NCI-H460 (cell line): ENCODE measurements at regions not wholly inside any gene's neighbourhood (a gene's known extent, or its start where the extent isn't known, plus 50 kb on each side); places are given as distances from the start of the nearest gene placed in this dataset.

Source experiments
- DNase-seq: peaks from one replicate; pipeline ENCODE4 v3.0.0-alpha.2; 2016; ENCODE audit warnings: low read depth; ENCODE audit errors: extremely low read depth

DNA sequence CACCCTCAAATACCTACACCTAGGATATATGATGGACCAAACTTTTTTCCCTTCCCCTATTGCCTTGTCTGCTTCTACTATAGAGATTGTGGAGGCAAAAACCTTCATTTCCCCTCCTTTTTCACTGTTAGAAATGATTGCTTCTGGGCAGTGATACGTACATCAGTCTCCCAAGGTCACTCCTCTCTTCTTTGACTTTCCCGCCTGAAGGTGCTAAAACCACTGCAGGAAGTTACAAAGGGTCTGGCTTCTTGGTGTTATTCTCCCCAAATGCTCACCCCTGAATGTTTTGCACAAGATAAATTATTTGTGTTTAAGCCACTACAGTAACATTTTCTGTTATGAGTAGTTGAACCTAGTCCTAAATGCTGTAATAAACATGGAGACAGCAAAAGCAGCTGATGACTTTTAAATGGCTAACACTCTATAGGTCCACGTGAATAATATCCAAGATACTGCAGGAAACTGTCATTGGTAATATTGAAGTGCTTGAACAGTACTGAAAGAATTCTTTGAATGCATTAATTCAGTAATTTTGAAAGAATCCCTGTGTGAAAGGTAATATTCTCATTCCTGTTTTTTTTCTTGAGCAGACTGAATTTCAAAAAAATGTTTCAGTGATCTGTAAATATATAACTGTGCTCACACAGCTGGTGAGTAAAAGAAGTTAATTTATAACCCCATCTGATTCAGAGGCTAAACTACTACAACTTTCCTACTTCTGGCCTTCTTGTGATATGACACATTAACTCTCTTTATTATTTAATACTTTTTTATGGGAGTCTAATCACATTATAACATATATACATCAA, 865.1 kb downstream of the EFNB2 start:
- DNase-seq = no peak

DNA sequence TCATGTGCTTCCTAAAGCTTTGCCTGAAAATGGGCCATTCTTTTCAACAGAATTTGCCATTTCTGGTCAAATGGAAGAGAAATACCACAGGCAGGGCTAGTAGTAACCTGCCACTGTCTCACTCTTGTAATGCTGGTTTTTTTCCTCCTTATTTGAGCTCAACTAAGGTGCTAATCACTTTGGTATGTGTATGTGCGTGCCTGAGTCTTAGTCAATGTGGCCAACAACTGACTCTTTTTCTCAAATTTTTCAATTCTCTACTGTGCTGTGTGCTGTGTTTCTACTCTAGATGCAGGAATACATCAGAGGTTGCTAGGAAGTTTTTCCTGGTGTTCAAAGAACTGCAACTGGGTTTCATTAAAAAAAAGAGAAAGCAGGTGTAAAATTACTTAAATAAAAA, 870.2 kb downstream of the EFNB2 start:
- no peak for DNase-seq

DNA sequence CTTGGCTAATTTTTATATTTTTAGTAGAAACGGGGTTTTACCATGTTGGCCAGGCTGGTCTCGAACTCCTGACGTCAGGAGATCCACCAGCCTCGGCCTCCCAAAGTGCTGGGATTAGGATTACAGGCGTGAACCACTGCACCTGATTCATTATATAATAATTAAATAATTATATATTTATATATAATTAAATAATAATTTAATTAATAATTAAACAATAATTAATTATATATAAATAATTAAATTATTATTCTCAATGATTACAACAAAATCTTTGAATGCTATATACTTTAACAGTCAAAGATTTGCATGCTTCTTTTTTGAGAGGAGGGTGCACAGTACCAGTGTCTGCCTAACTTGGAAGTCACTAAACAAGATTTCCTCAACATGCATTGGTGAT, 872.3 kb downstream of the EFNB2 start:
- no peak for DNase-seq

DNA sequence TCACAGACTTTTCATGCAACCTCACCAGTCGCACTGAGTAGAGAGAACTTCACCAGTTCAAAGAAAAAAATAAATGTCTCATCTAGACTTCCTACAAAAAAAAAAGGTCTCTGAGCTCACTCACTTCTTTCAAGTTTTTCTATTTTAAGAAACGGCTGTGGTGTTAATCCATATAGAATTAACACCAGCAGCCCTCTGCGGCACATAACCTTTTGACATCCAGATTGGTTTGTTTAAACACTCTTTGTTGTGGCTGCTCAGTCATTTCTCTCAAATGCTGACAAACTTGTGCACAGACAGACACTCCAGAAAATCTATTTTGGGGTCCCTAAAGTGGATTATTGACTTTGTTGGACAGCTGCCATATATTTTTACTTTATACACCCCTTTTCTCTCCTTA, 874.9 kb downstream of the EFNB2 start:
- DNase-seq = no peak

DNA sequence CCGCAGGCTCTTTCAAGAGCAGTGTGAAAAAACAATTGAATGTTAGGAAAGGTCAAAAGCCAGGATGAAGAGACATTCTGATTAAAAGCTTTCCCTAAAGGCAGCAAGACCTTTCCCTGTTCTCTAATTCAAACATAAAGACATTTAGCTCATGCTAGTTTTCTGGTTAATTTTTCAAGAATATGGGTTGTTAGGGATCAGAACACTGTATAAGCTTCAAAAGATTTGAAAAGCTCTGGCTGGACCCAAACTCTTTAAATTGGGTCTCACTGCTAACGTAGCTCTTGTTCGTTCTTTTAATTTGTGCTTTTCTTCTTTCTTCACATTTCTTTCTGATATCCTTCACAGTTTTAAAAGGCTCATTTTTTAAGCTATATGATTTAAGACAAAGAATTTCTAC, 877.0 kb downstream of the EFNB2 start:
- no peak for DNase-seq

DNA sequence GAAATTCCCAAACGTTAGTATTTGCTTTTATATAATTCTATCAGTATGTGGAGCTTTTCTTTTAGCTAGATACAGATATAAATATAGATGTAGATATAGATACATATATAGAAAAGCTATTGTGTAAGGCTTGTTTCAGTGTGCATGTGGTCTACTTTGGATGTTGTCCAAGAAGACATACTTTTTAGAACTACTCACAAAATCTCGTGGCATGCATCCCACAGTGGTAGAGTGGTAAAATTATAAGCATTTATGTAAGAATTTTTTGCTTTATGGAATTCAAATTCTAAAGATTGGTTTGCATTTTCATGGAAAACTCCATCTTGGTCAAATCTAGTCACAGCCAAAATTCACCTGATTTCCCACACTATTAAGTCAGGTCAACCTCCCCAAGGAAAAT, 880.4 kb downstream of the EFNB2 start:
- no peak for DNase-seq

DNA sequence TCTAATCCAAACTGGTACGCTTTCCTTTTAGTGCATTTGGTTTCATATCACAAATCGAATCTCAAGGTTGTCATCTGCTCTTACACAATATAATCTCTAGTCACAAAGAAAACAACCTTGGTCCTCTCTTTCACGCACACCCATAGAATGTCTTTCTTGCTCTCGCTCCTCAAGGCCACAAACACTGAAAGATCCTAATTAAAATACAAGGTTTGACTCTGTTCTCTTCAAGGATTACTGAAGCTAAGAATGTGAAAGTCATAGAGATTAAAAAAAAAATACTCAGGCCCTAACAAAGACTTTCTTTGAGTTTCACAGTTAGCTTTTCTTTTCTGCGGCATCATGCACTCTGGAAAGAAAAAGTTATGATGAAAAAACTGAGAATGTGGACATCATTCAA, 891.5 kb downstream of the EFNB2 start:
- DNase-seq = no peak

DNA sequence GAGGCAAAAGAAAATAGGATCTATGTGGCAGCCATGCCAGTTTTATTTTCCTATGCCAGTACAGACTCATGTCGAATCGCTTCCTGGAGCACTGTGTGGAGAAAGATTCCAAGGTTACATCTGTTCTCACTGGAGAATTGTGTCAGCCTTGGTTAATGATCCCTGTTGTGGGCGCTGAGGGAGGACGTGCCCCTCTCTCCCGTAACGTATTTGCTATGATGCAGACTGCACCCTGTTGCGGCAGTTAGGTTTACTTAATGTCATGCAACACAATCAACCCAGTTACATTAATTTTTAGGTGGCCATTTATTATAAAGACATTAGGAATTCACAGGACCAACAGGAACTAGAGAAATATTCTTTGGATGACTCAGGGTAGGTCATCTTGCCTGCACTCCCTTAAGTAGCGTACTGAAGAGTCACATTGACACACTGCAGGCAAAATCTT, 892.9 kb downstream of the EFNB2 start:
- no peak for DNase-seq

DNA sequence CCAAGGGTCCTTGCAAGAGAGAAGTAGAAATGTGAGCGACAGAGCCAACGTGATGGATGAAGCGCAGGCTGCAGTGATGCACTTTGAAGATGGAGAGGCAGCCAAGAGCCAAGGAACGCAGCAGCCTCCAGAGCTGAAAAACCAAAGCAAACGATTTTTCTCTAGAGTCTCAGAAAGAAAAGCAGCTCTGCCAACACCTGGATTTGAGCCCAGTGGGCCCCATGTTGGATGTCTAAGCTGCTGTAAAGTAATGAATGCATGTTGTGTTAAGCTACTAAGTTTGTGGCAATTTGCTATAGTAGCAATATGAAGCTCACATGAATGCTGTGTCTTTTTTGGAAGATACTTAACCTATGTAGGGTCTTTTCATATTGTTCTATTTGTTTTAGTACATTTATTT, 894.3 kb downstream of the EFNB2 start:
- no peak for DNase-seq

DNA sequence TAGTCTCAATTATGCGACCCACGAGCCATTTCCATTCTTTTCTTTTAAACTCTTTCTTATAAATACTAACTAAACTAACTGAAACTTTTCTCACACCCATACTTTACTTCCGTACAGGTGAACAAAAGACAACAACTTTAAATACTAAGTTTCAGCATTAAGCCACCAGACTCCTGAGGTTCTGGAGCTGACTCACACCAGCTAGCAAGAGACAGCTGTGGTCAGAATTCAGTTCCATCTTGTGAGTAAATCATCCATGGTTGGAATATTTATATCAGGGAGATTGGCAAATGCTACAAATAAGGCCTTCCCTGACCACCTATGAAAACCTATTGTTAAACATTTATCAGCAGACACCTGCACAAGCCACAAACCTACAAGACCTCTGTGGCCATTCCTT, 897.0 kb downstream of the EFNB2 start:
- no peak for DNase-seq

DNA sequence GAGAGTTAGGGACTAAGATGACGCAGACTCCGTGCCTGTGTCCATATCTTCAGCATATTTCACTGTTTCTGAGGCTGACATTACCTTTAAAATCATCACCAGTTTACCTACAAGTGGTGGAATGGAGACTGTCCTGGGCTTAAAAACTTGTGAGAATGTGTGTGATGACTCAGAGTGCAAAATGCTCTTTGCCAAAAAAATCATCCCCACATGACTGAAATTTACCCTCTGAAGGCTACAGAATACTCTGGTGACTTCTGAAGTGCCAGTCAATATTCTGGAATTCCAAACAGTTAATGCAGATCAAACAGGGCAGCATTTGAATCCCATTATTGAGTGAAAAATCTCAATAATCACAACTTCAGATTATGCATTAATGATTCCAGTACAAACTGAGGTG, 901.4 kb downstream of the EFNB2 start:
- DNase-seq = no peak

DNA sequence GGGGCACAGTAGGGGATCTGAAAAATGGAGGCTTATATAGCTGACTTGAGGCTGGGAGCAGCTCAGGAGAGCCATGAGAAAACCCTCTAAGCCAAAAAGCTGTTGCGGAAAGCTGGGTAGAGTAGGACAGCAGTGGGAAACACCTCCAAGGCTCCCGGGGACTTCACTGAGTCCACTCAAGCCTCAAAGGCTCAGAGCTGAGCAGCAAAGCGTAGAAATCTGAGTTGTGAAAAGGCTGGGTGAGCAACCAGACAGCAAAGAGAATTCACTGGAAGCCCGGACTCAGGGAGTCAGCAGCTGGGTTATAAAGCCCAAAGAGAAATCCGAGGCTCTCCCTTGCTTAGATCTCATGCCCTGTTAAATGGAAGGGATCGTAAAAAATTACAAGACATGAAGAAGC, 905.0 kb downstream of the EFNB2 start:
- DNase-seq = no peak

DNA sequence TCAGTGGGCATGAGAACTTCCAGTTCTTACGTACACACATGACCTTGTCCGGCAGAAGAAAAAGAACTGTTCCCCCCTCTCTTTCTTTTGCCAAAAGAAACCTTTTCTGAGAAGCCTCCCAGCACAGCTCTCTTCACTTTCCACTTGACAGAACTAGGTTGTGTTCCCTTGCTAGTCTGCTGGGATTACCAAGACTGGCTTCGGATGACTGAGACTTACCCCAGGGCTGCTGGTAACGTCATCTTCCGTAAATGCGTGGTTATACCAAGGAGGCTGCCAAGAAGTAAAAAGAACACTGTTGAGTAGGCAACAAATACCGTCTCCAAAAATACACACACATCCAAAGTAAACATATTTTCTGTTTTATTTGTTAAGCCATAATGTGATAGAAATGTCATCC, 908.2 kb downstream of the EFNB2 start:
- DNase-seq = no peak

DNA sequence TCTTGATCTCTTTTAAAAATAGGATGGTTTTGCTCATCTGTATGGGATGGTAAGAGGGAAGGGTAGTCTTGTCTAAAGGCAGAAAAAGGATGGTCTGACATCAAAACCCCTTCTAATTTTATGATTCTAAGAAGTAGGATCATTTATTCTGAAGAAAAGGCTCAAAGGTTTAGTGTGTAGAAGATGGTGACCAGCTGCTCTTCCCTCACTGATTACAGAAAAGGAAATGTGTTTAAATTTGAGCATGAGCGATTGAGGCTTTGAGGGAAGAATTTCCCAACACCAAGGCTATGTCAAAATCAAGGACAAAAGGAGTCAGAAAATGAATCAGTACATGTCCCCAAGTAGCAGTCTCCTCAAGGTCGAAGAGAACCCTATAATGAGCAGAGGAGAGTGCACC, 909.8 kb downstream of the EFNB2 start:
- no peak for DNase-seq

DNA sequence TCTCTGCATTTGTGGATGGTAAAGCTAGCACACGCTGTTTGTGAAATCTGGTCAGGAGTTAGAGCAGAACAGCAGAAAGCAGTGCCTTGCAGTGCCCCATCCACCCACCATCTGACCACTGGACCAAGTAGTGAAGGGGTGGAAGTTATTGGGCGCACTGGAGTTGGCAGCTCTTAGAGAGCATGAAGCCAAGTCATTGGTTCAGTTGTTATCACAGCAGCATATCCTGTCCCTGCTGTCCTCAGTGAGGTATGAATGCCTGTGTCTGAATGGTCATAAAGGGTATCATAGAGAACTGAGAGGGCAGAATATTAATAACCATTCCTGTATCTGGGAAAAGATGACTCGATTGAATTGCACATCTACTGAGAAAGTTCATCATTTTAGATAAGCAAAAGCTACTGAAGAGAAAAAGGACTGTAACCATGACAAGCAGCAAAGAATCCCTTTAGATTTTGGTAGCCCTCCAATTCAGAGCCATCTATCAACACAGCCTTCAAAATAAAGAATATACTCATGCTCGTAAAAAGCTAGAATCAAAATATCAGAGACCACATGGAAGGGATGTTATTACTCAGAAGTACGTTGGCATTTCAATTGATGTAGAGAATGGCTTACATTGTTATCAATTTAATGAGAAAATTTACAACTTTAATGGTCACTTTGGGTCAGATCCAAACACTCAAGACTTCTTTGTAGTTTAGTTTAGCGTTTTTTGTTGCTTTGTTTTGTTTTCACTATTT, 919.0 kb downstream of the EFNB2 start:
- no peak for DNase-seq

DNA sequence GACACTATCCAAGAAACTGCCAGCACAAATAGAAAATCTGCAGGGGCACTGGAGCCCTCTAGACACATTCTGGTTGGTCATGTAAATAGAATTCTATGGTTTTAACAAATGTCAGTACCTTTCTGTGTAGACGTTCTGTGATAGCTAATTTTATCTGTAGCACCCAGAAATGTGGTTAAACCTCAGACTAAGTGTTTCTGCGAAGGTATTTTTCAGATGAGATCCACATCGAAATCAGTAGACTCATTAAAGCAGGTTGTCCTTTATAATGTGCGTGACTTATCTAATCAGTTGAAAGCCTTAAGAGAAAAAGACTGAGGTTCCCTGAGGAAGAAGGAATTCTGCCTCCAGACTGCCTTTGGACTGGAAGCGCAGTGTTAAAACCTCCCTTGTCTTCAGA, 922.9 kb downstream of the EFNB2 start:
- DNase-seq = no peak

DNA sequence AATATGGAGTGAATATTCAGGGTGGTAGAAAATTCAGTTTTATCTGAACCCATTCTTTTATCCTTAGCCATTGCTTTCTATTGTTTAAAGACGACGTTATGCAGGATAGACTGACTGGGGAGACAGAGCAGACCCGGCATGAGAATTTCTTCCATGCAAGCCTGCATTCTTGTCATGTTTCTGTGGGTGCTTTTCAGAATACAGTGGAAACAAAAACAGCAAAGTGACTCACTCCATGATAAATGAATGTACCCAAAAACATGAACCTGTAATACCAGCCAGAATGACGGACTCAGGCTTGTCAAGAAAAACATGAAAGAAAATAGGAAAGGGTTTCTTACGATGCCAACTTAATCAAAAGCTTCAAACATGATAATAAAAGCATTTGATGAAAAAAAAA, 924.0 kb downstream of the EFNB2 start:
- DNase-seq = no peak

DNA sequence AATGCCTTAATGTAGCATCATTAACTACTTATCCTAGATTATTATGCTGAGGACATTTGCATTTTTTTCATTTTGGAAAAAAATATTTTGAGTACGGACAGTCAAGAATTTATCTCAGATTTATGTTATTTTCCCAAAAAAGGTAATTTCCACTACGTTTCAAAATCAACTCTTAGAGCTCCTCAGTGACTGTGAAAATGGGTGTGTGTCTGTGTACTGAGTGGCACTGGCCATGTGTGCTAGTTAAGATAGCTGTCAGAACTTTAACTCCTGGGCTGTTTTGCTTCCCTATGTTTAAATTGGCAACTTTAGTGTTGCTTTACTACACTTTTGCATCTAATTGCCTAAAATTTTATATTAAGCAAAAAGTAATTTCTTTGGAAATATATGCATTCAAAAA, 927.4 kb downstream of the EFNB2 start:
- no peak for DNase-seq

DNA sequence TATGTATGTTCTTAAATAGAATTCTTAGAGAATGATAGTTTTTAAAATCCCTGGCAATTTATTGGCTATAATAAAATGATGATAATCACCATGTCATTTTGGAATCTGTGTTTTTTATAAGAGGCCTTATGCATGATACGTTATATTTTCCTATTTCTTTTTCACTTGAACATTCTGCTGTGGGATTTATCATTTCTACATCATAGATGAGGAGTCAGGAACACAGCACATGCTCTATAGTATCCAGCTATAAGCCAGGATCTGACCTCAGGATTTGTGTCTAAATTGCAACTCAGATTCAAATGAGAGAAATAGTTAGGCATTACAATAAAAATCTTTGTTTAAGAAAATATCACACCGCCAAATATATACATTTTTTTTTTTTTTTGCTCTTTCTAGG, 928.0 kb downstream of the EFNB2 start:
- no peak for DNase-seq

DNA sequence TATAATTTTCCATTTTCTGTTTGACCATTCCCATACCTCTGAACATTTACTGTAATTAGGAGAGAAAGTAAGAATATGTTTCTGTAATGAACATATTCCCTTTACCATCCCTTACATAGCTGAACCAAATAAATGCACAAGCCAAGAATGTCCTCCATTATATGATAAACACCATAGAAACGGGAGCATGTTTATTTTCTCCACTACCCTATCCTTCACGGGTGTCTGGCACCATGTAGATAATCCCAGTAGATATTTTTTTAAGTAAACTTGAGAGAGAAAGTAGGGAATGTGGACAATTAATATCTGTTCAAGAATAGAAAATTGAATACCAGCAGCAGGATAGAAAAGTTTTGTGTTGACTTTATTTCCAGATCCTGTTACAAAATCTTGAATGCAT, 928.4 kb downstream of the EFNB2 start:
- DNase-seq = no peak

DNA sequence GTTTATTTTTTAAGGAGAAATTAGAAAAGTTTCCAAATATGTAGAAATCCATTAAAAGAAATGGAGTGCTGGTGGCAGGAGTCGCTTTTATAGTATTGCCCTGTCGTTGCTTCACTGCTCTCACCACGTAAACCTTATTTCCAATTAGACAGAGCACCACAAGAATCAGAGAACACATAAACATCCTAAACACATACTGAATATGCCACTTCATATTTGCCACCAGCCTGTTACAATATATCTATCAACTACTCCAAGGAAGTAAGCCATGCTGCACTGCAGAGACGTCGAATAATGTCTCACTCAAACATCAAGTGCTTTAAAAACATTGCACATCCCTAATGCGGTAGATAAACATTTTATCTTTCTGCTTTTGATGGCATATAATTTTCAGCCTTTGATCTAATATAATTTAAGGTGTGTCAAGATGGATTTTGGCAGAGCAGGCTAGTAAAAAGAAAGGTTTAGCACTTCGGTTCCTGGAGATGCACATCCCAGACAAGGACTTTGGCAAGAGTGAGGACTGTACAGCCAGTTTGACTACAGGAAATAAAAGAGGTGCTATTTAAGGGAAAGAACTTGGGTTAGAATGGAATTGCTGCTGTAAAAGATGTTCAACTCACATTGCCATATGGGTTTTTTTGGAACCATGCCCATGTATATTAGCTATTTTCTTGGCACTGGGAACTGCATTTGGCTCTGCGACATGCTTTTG, 932.3 kb downstream of the EFNB2 start:
- no peak for DNase-seq
